Myocyte (in vitro differentiated cells): ENCODE measurements at regions not wholly inside any gene's neighbourhood (a gene's known extent, or its start where the extent isn't known, plus 50 kb on each side); places are given as distances from the start of the nearest gene placed in this dataset.
"Not testable (repeated sequence)": the region's sequence is repeated elsewhere in the genome, so short reads cannot be mapped to it uniquely, and the experiment has no call there.

Source experiments
- DNase-seq: peaks from one replicate; pipeline ENCODE4 v3.0.0-alpha.2; 2012; ENCODE audit warnings: low read depth

DNA sequence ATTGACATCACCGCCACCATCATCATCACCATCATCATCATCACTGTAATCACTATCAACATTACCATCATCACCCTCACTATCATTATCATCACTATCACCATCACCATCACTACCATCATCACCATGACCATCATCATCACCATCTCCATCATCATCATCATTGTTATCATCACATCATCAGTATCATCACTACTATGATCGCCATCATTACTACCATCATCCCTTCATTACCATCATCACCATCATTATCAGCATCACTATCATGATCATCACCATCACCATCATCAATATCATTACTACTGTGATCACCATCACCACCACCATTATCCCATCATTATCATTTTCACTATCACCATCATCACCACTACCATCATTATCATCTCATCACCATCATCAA lies 368.3 kb downstream of the SEC14L1 start:
- no peak for DNase-seq

DNA sequence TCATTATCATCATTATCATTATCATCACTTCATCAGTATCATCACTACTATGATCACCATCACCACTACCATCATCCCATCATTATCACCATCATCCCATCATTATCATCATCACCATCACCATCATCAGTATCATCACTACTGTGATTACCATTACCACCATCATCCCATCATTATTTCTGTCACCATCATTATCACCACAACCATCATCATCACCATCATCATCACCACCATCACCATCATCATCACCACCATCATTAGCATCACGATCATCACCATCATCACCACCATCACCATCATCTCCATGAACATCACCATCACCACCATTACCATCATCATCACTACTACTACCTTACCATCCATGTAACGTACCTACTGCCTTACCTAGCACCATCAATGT lies 368.8 kb downstream of the SEC14L1 start:
- no peak for DNase-seq

DNA sequence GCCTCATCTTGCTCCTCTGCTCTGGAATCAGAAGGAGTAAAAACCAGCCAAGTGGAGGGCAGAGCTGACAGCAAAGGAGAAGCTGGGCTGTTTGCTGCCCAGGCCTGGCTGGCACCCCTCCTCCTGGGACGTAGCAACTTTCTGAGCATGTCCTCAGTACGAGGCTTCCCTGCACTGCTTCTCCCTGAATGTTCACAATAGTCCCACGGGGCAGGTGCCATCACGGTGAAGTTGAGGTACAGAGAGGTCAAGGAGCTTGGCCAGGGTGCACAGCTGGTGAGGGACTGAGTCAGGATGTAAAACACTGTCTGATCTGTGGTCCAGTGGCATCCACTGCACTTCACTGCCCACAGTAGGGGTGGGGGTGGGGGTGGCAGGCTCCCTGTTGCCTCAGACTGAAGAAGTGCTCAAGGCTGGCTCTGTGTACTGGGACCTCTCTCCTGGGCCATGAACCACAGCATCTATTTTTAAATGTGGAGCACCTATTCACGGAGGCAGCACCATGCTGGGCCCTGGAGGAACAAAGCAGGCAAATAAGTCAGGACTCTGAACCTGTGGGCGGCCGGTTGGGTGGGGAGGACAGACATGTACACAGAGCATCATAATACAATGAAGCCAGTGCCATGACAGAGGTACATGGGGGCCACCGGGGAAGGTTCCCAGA lies 369.5 kb downstream of the SEC14L1 start:
- DNase-seq: no peak

DNA sequence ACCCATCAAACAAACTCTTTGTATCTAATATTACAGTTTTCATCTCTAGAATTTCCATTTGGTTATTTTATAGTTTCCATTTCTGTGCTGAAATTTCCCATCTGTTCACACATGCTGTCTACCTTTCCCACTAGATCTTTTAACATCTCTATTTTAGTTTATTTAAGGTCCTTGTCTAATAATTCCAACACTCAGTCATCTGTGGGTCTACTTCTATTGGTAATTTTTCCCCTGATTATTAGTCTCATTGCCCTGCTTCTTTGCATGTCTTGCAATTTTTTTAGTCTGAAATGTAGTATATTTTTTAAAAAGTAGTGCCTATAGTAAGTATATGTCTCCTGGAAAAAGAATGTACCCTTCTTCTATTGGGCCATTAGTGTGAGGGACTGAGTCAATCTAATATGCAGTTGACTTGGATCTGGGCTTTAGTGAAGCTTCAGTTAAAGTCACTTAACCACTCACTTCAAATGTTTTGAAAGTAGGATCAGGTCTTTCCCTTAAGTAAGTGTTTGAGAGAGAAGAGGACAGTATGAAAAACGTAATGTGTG lies 370.8 kb downstream of the SEC14L1 start:
- no peak for DNase-seq

DNA sequence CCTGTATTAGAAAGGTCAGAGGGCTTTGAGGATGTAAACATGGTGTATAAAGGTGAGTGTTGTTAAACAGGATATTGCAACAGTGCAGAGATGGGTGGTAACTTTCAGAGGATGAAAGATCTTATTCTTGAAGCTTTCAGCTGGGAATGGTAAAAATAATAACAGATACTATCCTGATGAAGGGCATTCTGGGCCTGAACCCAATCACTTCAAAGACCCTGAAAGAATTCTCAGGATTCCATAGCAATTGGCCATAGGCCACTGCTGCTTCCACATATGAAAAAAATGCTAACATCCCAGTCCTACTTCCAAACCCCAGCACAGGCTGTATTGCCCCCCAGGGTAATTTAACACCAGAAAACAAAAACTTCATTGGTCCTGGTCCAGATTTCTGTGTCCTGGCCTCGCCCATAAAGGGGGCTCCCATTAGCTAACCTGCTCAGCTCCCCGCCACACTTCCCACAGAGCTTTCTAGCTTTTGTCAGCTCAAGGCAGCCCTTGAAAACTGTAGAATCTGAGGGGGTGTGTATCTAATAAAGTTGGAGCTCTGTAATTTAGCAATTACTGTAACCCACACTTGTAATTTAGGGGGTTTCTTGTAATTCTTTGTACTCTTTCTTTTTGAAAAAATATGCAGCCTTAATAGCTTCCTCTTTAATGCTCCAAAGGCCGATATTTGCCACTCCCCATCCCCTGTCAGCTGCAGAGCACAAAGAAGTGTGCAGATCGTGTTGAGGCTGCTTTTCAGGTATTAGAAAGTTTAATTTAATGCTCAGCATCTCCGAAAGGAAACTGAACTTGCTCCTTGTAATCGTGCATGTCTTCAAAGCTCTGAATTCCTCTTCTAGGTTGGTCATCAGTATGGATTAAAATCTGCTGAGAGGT lies 371.5 kb downstream of the SEC14L1 start:
- no peak for DNase-seq

DNA sequence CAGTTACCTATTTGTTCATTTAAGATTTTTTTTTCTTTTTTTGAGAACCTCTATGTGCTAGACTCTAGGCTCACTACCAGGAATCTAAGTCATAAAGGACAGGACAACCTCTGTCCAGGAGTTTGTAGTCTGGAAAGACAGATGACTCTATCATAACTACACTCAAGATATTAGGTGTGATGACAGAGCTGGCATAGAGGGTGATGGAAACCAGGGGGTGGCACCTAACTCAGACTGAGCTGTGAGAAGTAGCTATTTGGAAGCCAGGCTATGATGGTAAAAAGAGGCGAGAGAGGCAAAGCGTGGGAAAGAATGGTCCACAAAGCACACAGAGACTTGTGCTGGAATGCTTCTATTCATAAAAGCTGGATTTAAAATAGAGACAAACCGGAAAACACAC lies 372.3 kb downstream of the SEC14L1 start:
- no peak for DNase-seq

DNA sequence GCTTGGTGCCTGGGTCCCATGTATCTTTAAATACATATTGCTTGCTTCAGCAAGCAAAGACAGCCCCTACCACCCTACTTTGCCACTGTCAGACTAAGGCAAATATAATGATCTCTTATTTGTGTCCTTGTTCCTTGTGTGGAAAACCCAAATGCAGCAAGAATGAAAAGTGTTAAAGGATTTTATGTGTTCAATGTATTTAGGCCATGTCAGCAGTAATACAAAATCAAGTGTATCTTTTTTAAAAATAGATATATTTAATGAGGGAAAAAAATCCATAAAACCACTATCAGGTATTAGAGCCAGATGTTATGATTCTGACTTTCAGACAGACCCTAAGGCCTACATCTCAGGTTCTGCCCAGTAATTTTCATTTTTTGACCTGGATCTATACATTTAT lies 374.5 kb downstream of the SEC14L1 start:
- no peak for DNase-seq

DNA sequence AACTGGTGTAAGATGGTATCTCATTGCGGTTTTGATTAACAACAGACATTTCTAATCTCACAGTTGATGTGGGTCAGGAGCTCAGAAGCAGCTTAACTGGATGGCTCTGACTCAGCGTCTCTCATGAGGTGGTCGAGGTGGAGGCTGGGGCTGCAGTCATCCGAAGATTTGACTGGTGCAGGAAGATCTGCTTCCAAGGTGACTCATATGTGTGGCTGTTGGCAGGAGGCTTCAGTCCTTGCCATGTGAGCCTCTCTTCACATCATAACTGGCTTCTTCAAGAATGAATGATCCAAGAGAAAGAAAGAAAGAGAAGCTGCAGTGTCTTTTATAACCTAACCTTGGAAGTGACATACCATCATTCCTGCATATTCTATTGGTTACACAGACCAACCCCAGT lies 376.1 kb downstream of the SEC14L1 start:
- DNase-seq: peak; percentile 5

DNA sequence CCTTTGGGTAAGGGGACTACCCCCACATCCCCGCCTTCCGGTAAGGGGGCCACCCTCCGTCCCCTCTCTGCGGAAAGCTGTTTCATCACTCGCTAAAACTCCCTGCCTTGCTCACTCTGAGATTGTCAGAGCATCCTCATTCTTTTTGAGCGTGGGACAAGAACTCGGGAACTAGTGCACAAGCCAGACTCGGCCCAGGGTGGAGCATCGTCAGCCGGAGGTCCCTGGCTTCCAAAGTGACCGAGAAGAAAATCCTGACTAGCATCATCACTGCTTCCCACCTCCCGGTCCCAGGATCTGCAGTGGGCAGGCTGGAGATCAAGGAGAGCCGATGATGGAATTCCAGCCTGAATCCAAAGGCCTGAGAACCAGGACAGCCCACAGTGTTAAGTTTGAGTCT lies 380.3 kb downstream of the SEC14L1 start:
- no peak for DNase-seq

DNA sequence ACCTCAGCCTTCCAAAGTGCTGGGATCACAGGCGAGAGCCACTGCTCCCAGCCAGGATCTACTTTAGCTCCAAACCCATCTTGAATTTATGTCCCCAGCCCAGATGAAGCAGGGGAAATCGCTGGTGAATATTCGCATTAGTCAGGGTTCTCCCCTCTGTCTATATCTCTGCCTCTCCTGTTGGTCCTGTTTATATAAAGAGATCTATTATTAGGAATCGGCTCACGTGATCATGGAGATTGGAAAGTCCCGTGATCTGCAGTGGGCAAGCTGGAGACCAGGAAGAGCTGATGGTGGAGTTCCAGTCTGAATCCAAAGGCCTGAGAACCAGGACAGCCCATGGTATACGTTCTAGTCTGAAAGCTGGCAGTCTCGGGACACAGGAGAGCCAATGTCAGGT lies 382.8 kb downstream of the SEC14L1 start:
- DNase-seq: no peak

DNA sequence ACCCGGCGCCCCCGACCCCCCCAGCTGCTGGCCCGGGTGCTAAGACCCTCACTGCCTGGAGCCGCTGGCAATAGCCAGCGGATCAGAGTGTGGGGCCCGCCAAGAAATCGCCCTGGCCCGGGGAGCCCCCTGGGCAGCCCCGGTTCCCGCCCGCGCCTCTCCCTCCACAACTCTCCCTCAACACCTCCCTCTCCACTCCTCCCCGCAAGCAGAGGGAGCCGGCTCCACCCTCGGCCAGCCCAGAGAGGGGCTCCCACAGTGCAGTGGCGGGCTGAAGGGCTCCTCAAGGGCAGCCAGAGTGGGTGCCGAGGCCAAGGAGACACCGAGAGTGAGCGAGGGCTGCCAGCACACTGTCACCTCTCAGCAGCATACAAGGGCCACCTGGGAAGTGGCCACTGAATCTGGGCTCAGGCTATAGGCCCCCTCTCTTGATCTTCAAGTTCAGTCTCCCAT lies 385.5 kb downstream of the SEC14L1 start:
- DNase-seq: no peak

DNA sequence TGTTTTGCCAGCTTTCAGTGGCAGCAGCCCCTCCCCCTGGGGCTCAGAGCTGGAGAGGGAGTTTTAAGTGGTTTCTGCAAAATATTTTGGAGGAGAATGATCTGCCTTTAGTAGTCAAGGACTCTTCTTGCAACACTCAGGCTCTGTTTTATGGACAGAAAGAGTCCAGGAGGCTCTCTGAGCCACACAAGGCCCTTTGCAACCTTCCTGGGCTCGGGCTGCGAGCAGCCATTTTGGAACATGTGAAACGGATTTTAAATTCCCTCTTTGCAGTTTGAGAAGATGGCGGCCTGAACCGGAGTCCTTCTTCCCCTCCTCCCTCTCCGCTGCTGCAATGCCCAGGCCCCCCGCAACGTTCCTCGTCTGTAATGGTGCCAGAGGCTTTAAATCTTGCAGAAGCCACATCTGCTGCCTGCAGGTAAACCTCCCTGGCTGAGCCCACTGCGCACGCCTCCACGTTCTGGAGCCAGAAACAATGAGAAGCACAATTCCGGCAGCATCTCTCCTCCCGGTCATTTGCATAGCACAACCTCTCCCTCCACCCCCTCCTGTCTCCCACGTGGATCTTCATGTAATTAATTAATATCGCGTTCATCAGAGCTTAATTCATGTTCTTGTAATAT lies 386.1 kb downstream of the SEC14L1 start:
- DNase-seq: no peak

DNA sequence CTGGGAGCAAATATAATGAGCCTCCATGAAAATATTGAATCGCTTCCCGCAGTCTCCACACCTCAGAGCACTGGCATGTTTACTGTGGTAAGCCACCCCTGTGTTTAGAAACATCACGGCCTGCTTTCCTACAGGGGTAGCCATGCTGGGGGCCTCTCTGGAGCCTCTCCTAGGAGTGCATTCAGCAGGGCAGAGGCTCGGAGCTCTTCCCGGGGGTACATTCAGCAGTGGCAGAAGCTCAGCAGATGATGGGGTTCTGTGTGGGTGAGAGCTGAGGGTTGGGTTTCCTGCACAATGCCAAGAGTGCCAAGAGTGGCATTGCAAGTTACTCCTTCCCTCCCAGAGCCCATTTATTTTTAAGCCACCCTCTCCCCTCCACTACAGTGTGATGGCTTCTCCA lies 386.6 kb downstream of the SEC14L1 start:
- no peak for DNase-seq

DNA sequence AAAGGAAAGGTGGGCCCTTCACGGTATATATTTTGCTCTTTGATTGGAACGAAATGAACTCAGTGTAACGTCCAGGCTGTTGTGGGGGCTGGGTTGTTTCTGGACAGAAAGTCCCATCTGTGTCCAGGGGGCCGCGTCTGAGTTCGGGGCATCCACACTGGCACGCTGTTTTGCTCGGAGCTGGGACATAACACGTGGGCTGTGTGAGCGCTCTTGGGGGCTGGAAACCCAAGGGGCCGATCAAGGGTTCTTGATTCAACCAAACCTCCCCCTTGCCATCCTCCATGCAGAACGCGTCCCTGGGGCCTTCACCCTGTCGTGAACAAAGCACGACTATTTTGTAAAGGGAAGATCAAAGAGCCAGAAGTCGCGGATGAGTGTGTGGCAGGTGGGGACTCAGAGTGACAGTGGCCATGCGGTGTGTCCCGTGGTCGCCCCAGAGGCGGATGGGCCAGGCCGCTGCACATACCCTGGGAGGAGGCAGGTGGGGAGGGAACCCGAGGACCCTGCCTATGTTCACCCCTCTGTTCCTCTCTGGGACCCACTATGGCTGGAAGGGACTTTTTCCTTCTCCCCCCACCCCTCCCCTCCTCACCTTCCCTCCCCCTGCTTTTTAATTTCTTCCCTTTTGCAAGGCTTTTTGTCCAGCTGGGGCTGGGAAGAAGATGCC lies 387.2 kb downstream of the SEC14L1 start:
- no peak for DNase-seq

DNA sequence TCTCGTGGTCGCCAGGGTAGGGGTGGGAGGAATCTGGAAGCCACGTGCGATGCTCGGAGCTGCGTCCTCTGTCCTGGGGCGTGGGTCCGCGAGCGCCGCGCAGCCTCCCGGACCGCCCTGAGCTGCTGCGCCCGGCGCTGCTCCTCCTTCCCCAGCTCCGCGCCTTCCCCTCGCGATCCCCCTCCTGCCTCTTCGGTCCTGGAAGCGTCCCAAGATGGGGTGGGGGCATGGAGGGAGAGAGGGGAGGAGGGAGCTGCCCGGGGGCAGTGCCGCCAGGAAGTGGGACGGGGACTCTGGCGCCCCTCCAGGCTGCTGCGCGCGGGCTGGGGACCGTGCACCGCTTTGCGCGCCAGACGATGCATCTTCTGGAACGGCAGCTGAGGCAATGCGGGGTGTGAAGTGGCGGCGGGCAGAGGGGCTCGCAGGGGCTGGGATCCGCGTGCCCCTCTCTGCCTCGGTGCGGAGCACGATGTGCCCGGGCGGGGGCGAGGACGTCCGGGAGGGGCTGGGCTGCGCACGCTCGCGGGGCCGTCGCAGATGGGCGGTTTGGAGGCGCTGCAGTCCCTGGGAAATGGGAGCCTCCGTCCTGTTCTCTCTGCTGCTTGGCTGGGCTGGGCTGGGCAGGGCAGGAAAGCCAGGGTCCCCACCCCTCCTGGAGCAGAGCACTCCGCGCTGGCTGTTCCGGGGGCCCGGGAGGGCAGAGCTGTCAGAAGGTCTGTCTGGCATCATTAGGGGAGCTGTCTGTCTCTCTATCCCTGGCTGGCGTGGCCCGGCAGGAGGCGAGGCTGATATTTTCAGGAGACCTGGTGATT lies 388.0 kb downstream of the SEC14L1 start:
- DNase-seq: no peak

DNA sequence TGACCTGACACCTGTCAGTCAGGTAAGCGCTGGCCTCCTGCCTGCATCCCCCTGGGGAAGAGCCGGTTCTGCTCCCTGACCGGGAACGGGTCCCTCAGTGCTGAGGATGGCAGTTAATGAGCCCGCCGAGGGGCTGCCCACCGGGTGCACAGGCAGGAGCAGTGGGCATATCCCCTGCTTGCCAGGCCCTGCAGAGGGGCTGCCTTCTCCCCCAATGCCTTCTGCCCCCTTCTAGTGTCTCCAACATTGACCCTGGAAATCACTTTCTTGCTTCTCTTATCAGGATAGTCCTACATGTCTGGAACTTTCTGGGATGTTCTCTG lies 388.5 kb downstream of the SEC14L1 start:
- DNase-seq: no peak

DNA sequence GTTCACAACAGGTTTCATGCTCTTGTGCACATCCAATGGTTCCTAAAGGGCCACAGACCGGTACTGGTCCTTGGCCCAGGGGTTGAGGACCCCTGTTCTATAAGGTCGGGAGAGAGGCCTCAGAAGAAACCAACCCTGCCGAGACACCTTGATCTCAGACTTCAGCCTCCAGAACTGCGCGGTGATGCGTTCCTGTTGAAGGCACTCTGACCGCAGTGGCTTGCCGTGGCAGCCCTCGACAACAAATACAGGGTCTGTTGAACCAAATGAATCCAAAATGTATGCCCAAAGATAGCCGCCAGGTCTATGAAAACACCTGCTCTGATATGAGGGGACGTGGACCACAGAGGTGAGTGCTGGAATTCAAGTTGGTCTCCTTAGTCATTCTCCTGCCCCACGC lies 389.8 kb downstream of the SEC14L1 start:
- DNase-seq: no peak

DNA sequence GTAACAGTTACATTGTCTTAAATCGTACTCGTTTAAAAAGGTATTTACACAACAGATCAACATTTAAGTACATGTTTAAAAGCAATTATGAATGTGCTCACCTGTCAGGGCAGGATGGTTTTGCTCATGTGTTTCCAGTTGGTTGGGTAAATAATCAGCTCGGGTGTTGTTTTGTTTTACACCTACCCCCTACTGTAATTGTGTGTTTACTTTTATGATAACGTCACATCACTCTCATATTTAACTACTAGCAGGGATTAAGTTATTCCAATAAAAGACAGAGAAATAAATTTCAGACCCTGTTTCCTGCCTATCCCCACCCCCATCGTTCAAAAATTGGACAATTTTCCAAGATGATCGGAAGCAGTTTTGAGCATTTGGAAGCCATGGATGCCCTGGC lies 390.2 kb downstream of the SEC14L1 start:
- no peak for DNase-seq

DNA sequence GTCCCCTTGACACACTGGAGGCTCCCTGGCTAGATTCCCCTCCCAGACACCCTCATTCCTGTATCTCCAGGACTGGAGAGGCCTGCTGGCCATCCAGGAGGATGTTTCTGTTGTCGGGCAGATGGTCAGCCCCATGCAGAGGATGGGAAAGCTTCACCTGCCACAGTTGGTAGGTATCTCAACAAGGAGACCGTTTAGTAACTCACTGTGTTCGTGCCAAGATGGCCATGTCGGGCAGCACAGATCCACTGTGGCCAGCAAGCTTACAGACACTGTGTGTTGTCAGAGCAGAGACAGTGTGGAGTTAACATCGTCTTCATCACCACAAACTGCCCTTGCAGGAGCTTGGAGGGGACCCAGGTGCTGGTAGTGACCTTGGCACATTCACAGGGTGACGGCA lies 390.9 kb downstream of the SEC14L1 start:
- no peak for DNase-seq

DNA sequence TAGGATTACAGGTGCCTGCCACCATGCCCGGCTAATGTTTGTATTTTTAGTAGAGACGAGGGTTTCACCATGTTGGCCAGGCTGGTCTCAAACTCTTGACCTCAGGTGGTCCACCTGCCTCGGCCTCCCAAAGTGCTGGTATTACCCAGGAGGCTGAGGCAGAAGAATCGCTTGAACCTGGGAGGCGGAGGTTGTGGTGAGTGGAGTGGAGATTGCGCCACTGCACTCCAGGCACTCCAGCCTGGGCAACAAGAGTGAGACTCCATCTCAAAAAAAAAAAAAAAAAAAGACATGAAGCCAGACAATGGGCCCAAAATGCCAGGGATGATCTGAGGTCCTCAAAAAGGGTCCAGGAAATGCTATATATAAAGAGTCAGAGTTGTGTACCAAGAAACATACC lies 392.9 kb downstream of the SEC14L1 start:
- not testable (repeated sequence) for DNase-seq

DNA sequence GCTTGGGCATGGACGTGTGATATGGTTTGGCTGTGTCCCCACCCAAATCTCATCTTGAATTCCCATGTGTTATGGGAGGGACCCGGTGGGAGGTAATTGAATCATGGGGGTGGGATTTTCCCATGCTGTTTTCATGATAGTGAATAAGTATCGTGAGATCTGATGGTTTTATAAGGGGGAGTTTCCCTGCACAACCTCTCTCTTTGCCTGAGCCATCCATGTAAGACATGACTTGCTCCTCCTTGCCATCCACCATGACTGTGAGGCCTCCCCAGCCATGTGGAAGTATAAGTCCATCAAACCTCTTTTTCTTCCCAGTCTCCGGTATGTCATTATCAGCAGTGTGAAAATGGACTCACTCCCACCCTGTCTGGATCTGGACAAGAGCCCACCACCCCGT lies 393.4 kb downstream of the SEC14L1 start:
- DNase-seq: no peak
